ENCODE measurements at regions not wholly inside any gene's neighbourhood (a gene's known extent, or its start where the extent isn't known, plus 50 kb on each side); places are given as distances from the start of the nearest gene placed in this dataset.

DNA sequence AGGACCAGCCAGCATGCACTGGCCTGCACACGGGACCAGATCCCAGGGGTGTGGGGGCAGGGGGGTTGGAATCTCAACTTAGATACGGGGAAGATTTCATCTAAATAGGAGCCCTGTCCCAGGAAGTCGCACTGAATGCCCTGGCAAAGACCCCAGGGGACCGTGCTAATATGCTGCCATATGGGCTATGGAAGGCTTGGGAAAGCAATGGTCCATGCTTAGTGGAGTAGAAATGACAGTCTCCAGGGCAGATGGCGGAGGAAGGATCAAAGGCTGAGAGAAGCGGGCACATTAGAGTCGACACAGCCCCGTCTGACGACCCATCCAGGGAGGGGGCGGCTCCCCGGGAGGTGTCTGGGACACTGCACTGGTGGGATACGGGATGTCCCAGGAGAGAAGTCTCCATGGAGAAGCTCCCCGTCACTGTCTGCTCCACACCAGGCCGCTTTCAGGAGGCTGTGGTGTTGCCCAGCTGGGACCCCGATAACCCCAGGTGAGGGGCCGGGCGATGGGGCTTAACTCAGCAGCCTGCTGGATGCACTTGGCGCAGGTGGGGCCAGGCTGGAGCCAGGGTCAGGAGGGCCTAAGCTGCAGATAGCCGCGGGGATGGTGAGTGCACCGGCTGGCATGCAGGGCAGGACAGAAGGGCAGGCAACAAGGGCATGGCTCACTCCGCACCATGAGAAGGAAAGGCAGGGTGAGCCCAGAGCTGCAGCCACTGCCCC lies 377.7 kb upstream of the IRX1 start:
- TF ChIP-seq, protein P1, sequence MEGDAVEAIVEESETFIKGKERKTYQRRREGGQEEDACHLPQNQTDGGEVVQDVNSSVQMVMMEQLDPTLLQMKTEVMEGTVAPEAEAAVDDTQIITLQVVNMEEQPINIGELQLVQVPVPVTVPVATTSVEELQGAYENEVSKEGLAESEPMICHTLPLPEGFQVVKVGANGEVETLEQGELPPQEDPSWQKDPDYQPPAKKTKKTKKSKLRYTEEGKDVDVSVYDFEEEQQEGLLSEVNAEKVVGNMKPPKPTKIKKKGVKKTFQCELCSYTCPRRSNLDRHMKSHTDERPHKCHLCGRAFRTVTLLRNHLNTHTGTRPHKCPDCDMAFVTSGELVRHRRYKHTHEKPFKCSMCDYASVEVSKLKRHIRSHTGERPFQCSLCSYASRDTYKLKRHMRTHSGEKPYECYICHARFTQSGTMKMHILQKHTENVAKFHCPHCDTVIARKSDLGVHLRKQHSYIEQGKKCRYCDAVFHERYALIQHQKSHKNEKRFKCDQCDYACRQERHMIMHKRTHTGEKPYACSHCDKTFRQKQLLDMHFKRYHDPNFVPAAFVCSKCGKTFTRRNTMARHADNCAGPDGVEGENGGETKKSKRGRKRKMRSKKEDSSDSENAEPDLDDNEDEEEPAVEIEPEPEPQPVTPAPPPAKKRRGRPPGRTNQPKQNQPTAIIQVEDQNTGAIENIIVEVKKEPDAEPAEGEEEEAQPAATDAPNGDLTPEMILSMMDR (IDR thresholded peaks at IDR 0.05) = no peak
- TF ChIP-seq POLR2AphosphoS5 (IDR thresholded peaks at IDR 0.05) (no peak), POLR2A (IDR thresholded peaks at IDR 0.05) (no peak)
